ENCODE measurements at regions not wholly inside any gene's neighbourhood (a gene's known extent, or its start where the extent isn't known, plus 50 kb on each side); places are given as distances from the start of the nearest gene placed in this dataset.
A peak's percentile ranks its signal among the peaks of the same experiment; 100 is the strongest.

DNA sequence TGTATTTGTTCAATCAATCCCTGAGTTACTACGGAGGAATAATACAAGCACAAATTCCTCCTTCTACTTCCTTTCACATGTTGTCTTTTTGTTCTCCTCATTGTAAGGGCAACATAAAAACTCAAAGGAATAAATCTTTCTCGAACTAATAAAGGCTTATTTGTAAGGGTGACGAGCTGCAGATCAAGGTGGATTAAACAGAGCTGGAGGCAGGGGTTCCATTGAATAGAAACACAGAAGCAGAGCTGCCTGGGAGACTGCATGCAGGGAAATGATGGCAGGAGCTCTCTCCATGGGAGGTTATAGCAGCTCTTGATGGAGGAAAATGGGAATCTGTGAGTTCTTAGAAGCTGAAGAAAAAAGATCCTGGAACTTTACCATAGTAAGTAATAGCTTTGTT lies 160.2 kb downstream of the CYYR1 start:
- Mint-ChIP-seq H3K4me3 (no peak overlapping the region), H3K27me3 (ENCODE audit: insufficient read depth) (peaks cover 4% of the 10 kb centered on the region), H3K27ac (no peak overlapping the region), H3K36me3 (ENCODE audit: low read depth) (no peaks in the 10 kb centered on the region), H3K9me3 (no peaks in the 10 kb centered on the region), H3K4me1 (ENCODE audit: low read depth) (no peaks in the 10 kb centered on the region)
- no peak for DNase-seq (ENCODE audit: low spot score)
- intact Hi-C loops (cut with micrococcal nuclease) = no loop called here

DNA sequence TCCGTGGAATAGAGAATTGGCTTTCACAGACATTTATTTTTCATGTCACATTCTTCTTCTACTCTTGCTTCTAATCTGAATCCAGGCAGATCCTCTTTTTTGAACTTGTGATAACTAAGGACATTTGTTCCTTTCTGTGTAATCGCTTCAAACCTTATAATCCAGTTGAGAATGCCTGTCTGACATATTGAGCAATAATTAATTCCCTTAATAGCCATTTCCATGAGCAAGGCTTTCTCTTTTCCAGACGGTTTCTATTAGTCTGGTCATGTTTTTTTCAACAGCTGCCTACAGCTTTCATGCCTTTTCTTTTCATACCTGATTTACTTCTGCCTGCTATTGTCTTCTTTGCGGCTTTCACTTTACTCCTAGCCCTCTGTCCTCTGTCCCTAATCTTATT lies 163.4 kb downstream of the CYYR1 start:
- H3K4me3 Mint-ChIP-seq = no peak overlapping the region
- H3K27me3 Mint-ChIP-seq (ENCODE audit: insufficient read depth) = no peaks in the 10 kb centered on the region
- intact Hi-C loops (cut with micrococcal nuclease) = no loop called here
- DNase-seq (ENCODE audit: low spot score) = no peak
- no peaks in the 10 kb centered on the region for H3K36me3 Mint-ChIP-seq (ENCODE audit: low read depth)
- H3K27ac Mint-ChIP-seq = peak overlapping the region; percentile 18
- peaks cover 9% of the 10 kb centered on the region for H3K4me1 Mint-ChIP-seq (ENCODE audit: low read depth)
- H3K9me3 Mint-ChIP-seq = no peaks in the 10 kb centered on the region

DNA sequence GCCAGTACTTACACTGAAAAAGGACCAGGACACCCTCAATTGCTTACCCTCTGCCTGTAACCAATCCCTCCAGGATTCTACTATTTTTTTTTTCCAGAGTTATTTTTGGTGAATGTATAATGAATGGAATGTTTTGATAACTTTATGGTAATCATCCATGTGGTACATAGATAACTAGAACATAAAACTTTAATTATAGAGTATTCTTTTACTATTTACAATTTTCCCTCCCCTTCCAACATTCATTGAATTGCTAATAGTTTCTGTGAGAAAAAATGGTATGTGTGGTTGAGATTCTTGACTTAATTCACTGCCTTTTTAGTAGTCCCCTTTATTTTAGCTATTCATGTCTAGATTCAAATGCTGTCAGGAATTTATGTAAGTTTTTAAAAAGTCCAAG lies 164.6 kb downstream of the CYYR1 start:
- intact Hi-C loops (cut with micrococcal nuclease) = no loop called here
- no peak overlapping the region for H3K27ac Mint-ChIP-seq
- no peak overlapping the region for H3K4me3 Mint-ChIP-seq

DNA sequence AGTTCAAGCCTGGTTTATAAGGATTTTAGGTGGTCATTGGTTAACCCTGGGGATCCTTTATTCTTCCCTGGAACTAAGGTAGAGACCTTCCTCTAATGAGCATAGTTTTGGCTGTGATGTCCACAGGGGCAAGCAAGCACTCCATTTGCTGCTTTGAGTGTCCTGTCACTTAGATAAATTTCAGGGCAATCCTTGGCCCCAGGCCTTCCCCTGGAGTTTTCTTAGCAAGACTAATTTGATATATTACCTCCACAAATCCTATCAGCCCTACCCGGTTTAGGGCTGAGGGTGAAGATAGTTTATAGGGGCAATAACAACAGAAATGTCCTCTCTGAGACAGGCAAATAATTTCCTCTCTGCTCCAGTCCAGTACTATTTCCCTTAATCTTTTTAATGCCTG lies 166.6 kb downstream of the CYYR1 start:
- intact Hi-C loops (cut with micrococcal nuclease) = no loop called here
- no peak overlapping the region for H3K4me3 Mint-ChIP-seq
- H3K27me3 Mint-ChIP-seq (ENCODE audit: insufficient read depth) = no peaks in the 10 kb centered on the region
- DNase-seq (ENCODE audit: low spot score) = no peak
- peaks cover 9% of the 10 kb centered on the region for H3K4me1 Mint-ChIP-seq (ENCODE audit: low read depth)
- H3K27ac Mint-ChIP-seq = no peak overlapping the region
- no peaks in the 10 kb centered on the region for H3K9me3 Mint-ChIP-seq
- no peaks in the 10 kb centered on the region for H3K36me3 Mint-ChIP-seq (ENCODE audit: low read depth)

More for the DNA sequence above, 164.6 kb downstream of the CYYR1 start:
- Mint-ChIP-seq H3K36me3 (ENCODE audit: low read depth) (no peaks in the 10 kb centered on the region), H3K4me1 (ENCODE audit: low read depth) (peaks cover 9% of the 10 kb centered on the region), H3K9me3 (no peaks in the 10 kb centered on the region), H3K27me3 (ENCODE audit: insufficient read depth) (no peaks in the 10 kb centered on the region)
- no peak for DNase-seq (ENCODE audit: low spot score)

DNA sequence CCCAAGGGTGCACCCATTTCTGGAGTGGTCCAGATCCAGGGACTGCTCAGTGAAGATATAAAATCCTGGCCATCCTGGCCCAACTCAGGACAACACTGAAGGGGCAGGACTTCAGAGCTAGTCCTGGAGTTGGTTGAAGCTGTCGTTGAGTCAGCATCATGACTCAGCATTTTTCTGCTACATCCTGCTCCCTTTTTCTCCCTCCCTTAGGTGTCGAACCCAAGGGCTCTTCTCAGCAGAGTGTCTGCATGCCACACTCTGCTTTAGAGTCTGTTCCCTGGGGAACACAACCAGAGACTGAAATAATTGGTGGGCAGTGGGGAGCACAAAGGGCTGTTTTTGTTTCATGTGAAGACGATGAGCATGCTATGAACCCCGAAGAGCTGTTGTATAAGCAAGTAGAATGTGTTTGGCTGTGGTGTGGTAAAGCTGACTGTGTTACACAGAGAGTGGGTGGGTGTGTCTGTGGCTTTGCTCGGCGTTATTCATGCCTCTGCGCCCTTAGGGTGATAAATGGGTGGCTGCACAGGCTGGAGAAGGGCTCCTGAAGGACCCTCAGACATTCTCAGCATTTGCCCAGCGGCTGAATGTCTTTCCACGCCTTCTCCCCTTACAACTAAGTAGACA lies 167.2 kb downstream of the CYYR1 start:
- intact Hi-C loops (cut with micrococcal nuclease) = no loop called here
- peak overlapping the region; percentile 15 for H3K4me3 Mint-ChIP-seq
- H3K27ac Mint-ChIP-seq = no peak overlapping the region

DNA sequence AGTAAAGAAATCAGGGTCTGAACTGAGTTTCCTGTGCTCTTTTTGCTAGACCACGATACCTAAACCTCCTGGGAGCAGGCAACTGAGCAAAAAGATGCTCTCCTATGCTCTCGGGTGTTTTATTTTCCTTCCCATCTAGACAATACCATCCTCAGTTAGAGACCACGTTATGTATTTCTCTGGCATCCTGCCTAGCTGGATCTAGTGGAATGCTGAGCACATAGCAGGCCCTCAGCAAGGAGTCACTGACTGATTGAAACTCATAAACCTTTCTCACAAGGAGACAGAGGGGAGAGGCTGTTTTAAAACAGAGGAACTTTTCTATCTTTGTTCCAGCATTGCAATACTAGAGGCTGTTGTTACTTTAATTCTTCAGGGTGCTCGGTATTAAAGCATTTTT lies 168.0 kb downstream of the CYYR1 start:
- no peaks in the 10 kb centered on the region for H3K36me3 Mint-ChIP-seq (ENCODE audit: low read depth)
- H3K27ac Mint-ChIP-seq = no peak overlapping the region
- no peaks in the 10 kb centered on the region for H3K27me3 Mint-ChIP-seq (ENCODE audit: insufficient read depth)

More for the DNA sequence above, 167.2 kb downstream of the CYYR1 start:
- no peaks in the 10 kb centered on the region for H3K27me3 Mint-ChIP-seq (ENCODE audit: insufficient read depth)
- H3K36me3 Mint-ChIP-seq (ENCODE audit: low read depth) = no peaks in the 10 kb centered on the region
- DNase-seq (ENCODE audit: low spot score) = no peak
- peaks cover 3% of the 10 kb centered on the region for H3K9me3 Mint-ChIP-seq
- peaks cover 9% of the 10 kb centered on the region for H3K4me1 Mint-ChIP-seq (ENCODE audit: low read depth)

DNA sequence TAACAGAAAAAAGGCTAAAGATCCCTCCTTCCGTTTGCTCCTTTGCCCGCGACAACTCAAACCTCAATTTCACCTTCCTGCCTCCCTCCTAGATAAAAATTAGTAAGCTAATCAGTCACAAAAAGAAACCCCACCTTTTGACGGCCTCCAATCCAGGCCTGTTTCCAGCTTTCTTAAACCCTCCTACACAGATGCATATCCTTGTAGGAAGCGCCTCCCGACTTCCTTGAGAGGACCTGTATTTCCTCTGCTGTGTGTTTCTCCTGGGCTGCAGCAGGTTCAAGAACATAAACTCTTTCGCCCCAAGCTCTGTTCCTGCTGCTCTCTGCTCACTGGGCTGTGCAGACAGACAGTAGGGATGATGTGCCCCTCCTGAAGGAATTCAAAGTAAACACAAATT lies 168.8 kb downstream of the CYYR1 start:
- no peak overlapping the region for H3K4me3 Mint-ChIP-seq
- H3K9me3 Mint-ChIP-seq = peaks cover 3% of the 10 kb centered on the region
- intact Hi-C loops (cut with micrococcal nuclease) = no loop called here
- no peaks in the 10 kb centered on the region for H3K36me3 Mint-ChIP-seq (ENCODE audit: low read depth)
- H3K27me3 Mint-ChIP-seq (ENCODE audit: insufficient read depth) = no peaks in the 10 kb centered on the region
- H3K27ac Mint-ChIP-seq = no peak overlapping the region
- DNase-seq (ENCODE audit: low spot score) = no peak
- H3K4me1 Mint-ChIP-seq (ENCODE audit: low read depth) = peaks cover 9% of the 10 kb centered on the region

More for the DNA sequence above, 168.0 kb downstream of the CYYR1 start:
- no peak for DNase-seq (ENCODE audit: low spot score)
- H3K4me3 Mint-ChIP-seq = no peak overlapping the region
- H3K9me3 Mint-ChIP-seq = peaks cover 3% of the 10 kb centered on the region
- intact Hi-C loops (cut with micrococcal nuclease) = no loop called here
- H3K4me1 Mint-ChIP-seq (ENCODE audit: low read depth) = peaks cover 9% of the 10 kb centered on the region

DNA sequence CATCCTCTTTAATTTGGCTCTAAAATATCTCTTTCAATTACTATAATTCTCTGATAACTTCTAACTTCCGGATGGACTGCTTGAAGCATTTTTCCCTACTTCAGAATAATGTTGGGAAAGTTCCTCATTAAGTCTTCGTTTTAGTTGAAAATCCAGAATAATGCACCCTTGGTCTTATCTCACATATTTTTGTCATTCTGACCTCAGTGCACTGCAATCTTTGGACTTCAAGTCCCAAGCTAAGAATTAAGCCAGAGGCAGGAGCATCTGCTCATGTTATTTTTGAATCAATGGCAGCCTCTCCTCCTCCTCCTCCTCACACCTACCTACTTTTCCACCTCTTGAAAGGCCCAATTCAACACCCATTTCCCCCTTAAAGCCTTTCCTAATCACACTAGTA lies 169.8 kb downstream of the CYYR1 start:
- H3K4me1 Mint-ChIP-seq (ENCODE audit: low read depth) = peaks cover 9% of the 10 kb centered on the region
- DNase-seq (ENCODE audit: low spot score) = no peak
- no peak overlapping the region for H3K27ac Mint-ChIP-seq
- intact Hi-C loops (cut with micrococcal nuclease) = no loop called here
- no peaks in the 10 kb centered on the region for H3K27me3 Mint-ChIP-seq (ENCODE audit: insufficient read depth)
- no peak overlapping the region for H3K4me3 Mint-ChIP-seq
- H3K9me3 Mint-ChIP-seq = peaks cover 3% of the 10 kb centered on the region
- H3K36me3 Mint-ChIP-seq (ENCODE audit: low read depth) = no peaks in the 10 kb centered on the region

DNA sequence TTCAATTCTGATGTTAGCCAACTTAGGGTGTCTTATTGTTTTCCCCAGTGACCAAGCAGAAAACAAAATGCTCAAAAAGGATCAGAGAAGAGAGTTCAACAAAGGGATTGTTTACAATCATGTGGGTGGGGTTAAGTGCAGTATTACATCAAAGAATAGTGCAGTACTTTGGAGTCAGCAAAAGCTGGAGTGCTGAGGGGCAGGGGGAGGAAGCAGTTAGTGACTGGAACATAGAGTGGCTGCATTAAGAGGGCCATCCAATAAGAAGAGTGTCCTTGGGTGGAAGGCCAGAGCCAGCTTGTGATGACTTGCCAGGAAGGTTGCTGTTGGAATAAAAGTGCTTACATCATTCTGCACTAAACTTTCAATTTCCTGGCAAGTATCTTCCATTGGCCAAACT lies 175.5 kb downstream of the CYYR1 start:
- intact Hi-C loops (cut with micrococcal nuclease) = no loop called here
- no peak overlapping the region for H3K4me3 Mint-ChIP-seq
- no peak for DNase-seq (ENCODE audit: low spot score)
- H3K9me3 Mint-ChIP-seq = peaks cover 3% of the 10 kb centered on the region
- H3K27me3 Mint-ChIP-seq (ENCODE audit: insufficient read depth) = no peaks in the 10 kb centered on the region
- H3K4me1 Mint-ChIP-seq (ENCODE audit: low read depth) = no peaks in the 10 kb centered on the region
- H3K27ac Mint-ChIP-seq = no peak overlapping the region
- no peaks in the 10 kb centered on the region for H3K36me3 Mint-ChIP-seq (ENCODE audit: low read depth)

DNA sequence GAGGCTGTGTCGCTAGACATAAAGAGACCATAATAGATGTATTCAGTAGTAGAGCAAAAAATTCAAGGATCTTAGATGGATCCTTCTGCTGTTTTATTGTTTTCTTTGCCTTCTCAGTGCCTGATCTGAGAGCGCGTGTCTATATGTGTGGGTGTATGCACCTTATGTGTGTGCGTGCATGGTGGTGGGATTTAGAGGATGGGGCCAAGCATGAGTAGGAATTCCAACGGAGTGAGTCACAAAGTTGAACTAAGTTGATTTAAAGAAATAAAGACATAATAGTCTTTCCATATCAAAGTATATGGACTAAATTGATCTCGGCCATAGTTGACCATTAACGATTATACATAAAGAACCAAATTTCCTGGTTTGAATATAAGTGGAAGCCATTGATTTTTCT lies 178.7 kb downstream of the CYYR1 start:
- Mint-ChIP-seq H3K27ac (no peak overlapping the region), H3K27me3 (ENCODE audit: insufficient read depth) (peaks cover 2% of the 10 kb centered on the region), H3K36me3 (ENCODE audit: low read depth) (no peaks in the 10 kb centered on the region), H3K4me3 (no peak overlapping the region), H3K4me1 (ENCODE audit: low read depth) (no peaks in the 10 kb centered on the region), H3K9me3 (no peaks in the 10 kb centered on the region)
- DNase-seq (ENCODE audit: low spot score) = no peak
- intact Hi-C loops (cut with micrococcal nuclease) = no loop called here

DNA sequence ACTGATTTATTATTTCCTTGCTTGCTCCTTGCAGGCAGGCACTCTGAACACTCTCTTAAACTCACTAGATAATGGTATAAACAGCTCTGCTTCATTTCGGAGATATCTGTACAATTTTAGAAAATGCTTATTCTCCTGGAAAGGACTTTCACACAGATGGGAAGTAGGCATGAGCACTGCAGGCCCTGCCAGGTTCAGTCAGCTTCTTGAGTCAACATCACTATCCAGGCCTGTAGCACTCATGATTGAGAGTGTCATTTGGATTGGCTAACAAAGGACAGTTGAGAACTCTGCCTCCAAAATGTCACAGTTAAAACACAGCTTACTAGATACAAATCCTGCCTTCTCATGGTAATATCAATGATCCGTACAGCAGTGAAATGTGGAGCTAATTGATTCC lies 181.9 kb downstream of the CYYR1 start:
- Mint-ChIP-seq H3K36me3 (ENCODE audit: low read depth) (no peaks in the 10 kb centered on the region), H3K4me1 (ENCODE audit: low read depth) (no peaks in the 10 kb centered on the region), H3K27ac (no peak overlapping the region), H3K9me3 (no peaks in the 10 kb centered on the region), H3K4me3 (no peak overlapping the region), H3K27me3 (ENCODE audit: insufficient read depth) (peaks cover 2% of the 10 kb centered on the region)
- no peak for DNase-seq (ENCODE audit: low spot score)
- intact Hi-C loops (cut with micrococcal nuclease) = no loop called here

DNA sequence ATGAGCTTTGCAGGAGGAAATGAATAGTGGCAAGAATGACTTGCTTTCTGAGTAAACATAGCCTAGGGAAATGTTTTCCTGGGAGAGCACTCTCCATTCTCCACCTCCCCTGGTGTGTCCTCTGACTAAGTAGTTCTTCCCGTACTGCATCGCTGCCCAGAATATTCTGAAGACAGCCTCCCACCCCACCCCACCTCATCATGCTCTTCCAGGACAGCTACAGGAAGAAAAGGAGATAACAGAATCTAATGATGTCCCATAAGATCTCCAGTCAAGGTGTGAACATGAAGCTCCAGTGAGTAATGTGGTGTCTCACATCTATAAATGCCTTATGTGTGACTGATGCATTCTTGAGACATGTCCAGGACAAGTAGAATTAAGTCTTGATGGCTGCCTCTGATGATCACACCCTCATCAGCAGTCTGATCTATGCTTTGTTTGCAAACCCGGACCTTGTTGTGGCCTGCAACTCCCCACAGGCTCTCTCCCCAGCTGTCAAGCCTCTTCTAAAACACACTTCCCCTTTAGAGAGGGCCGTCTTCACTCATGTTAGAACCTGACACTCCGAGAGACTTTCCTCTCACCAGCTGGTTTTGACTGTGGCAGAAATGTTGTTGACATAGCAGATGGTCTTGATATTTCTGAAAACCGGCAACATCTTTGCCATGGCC lies 183.0 kb downstream of the CYYR1 start:
- no peaks in the 10 kb centered on the region for H3K9me3 Mint-ChIP-seq
- H3K4me1 Mint-ChIP-seq (ENCODE audit: low read depth) = no peaks in the 10 kb centered on the region
- no peaks in the 10 kb centered on the region for H3K36me3 Mint-ChIP-seq (ENCODE audit: low read depth)
- no peak overlapping the region for H3K4me3 Mint-ChIP-seq
- H3K27ac Mint-ChIP-seq = no peak overlapping the region
- intact Hi-C loops (cut with micrococcal nuclease) = no loop called here
- DNase-seq (ENCODE audit: low spot score) = no peak
- peaks cover 2% of the 10 kb centered on the region for H3K27me3 Mint-ChIP-seq (ENCODE audit: insufficient read depth)

DNA sequence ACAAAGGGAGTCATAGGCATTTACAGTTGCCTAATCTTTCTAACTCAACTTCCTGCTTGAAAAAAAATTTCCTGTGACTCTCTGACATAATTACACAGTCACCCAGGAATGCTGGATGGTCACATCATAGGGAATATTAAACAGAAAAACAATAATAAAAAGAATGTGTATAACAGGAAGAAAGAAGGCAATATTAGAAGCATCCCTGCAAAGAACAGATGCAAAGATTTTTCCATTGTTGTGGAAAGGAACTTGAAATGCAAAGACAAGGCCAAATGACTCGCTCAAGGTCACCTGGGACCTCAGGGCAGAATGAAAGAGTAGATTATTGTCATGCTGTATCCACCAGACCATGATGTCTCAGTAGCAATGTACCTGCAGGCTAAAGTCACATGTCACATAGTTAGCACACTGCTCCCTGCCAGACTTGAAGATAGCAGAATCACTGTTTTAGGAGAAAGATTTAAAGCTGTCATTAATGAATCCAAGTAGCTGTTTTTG lies 184.3 kb downstream of the CYYR1 start:
- H3K27ac Mint-ChIP-seq = no peak overlapping the region
- H3K36me3 Mint-ChIP-seq (ENCODE audit: low read depth) = no peaks in the 10 kb centered on the region
- DNase-seq (ENCODE audit: low spot score) = no peak
- H3K4me1 Mint-ChIP-seq (ENCODE audit: low read depth) = no peaks in the 10 kb centered on the region
- no peaks in the 10 kb centered on the region for H3K9me3 Mint-ChIP-seq
- no peak overlapping the region for H3K4me3 Mint-ChIP-seq
- peaks cover 2% of the 10 kb centered on the region for H3K27me3 Mint-ChIP-seq (ENCODE audit: insufficient read depth)
- intact Hi-C loops (cut with micrococcal nuclease) = no loop called here

Measured in activated T-helper 1 cell treated with anti-CD3 and anti-CD28 coated beads, Interleukin-12 subunit alpha, Interleukin-12 subunit beta, Interleukin-2, Interleukin-4 antibody, amounts not matched to agents 30 ng/mL and 10 ng/mL and 1 ng/mL, durations not matched to agents 14 hours and 24 hours and 36 hours (primary cell).